Liver (tissue), 8 donors: ENCODE measurements at regions not wholly inside any gene's neighbourhood (a gene's known extent, or its start where the extent isn't known, plus 50 kb on each side); places are given as distances from the start of the nearest gene placed in this dataset.

Source experiments
- DNase-seq: peaks from one replicate; pipeline ENCODE4 v3.0.0-alpha.2; 2017; ENCODE audit warnings: low spot score
- H3K27ac ChIP-seq, 2 donors: one replicate each; pipeline ENCODE4 v1.7.0; 2013; ENCODE audit warnings: inconsistent platforms in 2 of 2, low read length in 2 of 2, control low read depth in 1 of 2, low read depth in 1 of 2, mild to moderate bottlenecking in 1 of 2
- H3K27me3 ChIP-seq, 4 donors: one replicate each; pipeline versions ENCODE4 v1.6.1 to v1.7.0; 2013; ENCODE audit warnings: low read length in 3 of 4, inconsistent platforms in 1 of 4, mild to moderate bottlenecking in 1 of 4, moderate library complexity in 1 of 4; ENCODE audit not compliant: control insufficient read depth in 4 of 4, insufficient read depth in 4 of 4
- H3K36me3 ChIP-seq, 4 donors: one replicate each; pipeline versions ENCODE4 v1.6.1 to v1.7.0; 2013; ENCODE audit warnings: low read length in 3 of 4, mild to moderate bottlenecking in 3 of 4, low read depth in 1 of 4, moderate library complexity in 1 of 4; ENCODE audit not compliant: control insufficient read depth in 4 of 4, insufficient read depth in 3 of 4
- H3K4me1 ChIP-seq, 4 donors: one replicate each; pipeline versions ENCODE4 v1.6.1 to v1.7.0; 2013; ENCODE audit warnings: low read length in 3 of 4, mild to moderate bottlenecking in 3 of 4, moderate library complexity in 1 of 4; ENCODE audit not compliant: control insufficient read depth in 4 of 4, insufficient read depth in 4 of 4
- H3K4me3 ChIP-seq, 3 donors: one replicate each; pipeline versions ENCODE4 v1.6.1 to v1.7.0; 2013; ENCODE audit warnings: low read length in 3 of 3, control low read depth in 1 of 3, low read depth in 1 of 3, mild to moderate bottlenecking in 1 of 3
- H3K9ac ChIP-seq, 2 donors: one replicate each; pipeline ENCODE4 v1.7.0; 2013; ENCODE audit warnings: low read length in 2 of 2, mild to moderate bottlenecking in 2 of 2, moderate library complexity in 2 of 2, control low read depth in 1 of 2, low read depth in 1 of 2
- H3K9me3 ChIP-seq, 4 donors: one replicate each; pipeline versions ENCODE4 v1.6.1 to v1.7.0; 2013; ENCODE audit warnings: low read length in 3 of 4; ENCODE audit not compliant: control insufficient read depth in 4 of 4
- CTCF ChIP-seq: fragments of 150-350 bp; IDR thresholded peaks from 2 replicates; pipeline ENCODE4 v1.5.1; 2017; ENCODE audit warnings: improper control_type of control experiment, low read depth, low read length; ENCODE audit not compliant: missing input control
- FOXA2 ChIP-seq: IDR thresholded peaks from 2 replicates; pipeline ENCODE4 v1.6.1; 2016; ENCODE audit warnings: antibody characterized with exemption
- GABPA ChIP-seq, 2 donors: IDR thresholded peaks in 1 of 2; conservative IDR thresholded peaks in 1 of 2; 2 replicates each; pipeline ENCODE4 v1.6.1; 2016; ENCODE audit warnings: antibody characterized with exemption in 2 of 2, mild to moderate bottlenecking in 1 of 2, moderate library complexity in 1 of 2
- HNF4G ChIP-seq: IDR thresholded peaks from 2 replicates; pipeline ENCODE4 v1.6.1; 2016; ENCODE audit warnings: antibody characterized with exemption
- JUND ChIP-seq, 2 donors: IDR thresholded peaks; 2 replicates each; pipeline ENCODE4 v1.6.1; 2016; ENCODE audit warnings: antibody characterized with exemption in 2 of 2
- NR2F2 ChIP-seq: IDR thresholded peaks from 2 replicates; pipeline ENCODE4 v1.6.1; 2016; ENCODE audit warnings: antibody characterized with exemption
- RAD21 ChIP-seq, 2 donors: IDR thresholded peaks; 2 replicates each; pipeline ENCODE4 v1.6.1; 2016; ENCODE audit warnings: antibody characterized with exemption in 2 of 2, mild to moderate bottlenecking in 2 of 2
- REST ChIP-seq: IDR thresholded peaks from 2 replicates; pipeline ENCODE4 v1.6.1; 2016; ENCODE audit warnings: antibody characterized with exemption, mild to moderate bottlenecking
- RXRA ChIP-seq, 2 donors: IDR thresholded peaks; 2 replicates each; pipeline ENCODE4 v1.6.1; 2017 to 2018; ENCODE audit warnings: antibody characterized with exemption in 2 of 2, mild to moderate bottlenecking in 1 of 2
- SP1 ChIP-seq: IDR thresholded peaks from 2 replicates; pipeline ENCODE4 v1.6.1; 2018; ENCODE audit warnings: antibody characterized with exemption, mild to moderate bottlenecking
- TAF1 ChIP-seq: conservative IDR thresholded peaks from 2 replicates; pipeline ENCODE4 v1.6.1; 2016; ENCODE audit warnings: antibody characterized with exemption, mild to moderate bottlenecking
- WGBS: extraction: QIAGEN DNeasy Blood & Tissue Kit; methylation state at CpG from one replicate; pipeline ENCODE4 v1.1.7; 2013; 5-methylcytosine and 5-hydroxymethylcytosine counted together
- TF ChIP-seq, protein P1 (sequence below): IDR thresholded peaks from 2 replicates; pipeline ENCODE4 v1.6.1; 2016; ENCODE audit warnings: antibody characterized with exemption
- TF ChIP-seq, protein P2 (sequence below): IDR thresholded peaks from 2 replicates; pipeline ENCODE4 v1.6.1; 2016; ENCODE audit warnings: antibody characterized with exemption
- donor health status: healthy.
- donor health status: healthy.
- donor health status: healthy.
- donor health status: healthy.
- donor health status: healthy.

GRCh38 chr17:65393514-65393913 lies 167.9 kb downstream of the AXIN2 start:
- WGBS = 69% methylated on average over 4 of the region's 4 CpGs
- Histone ChIP-seq H3K4me1 (no peaks in the 10 kb centered on the region), H3K4me3 (no peak overlapping the region), H3K27ac (no peak overlapping the region), H3K9me3 (no peaks in the 10 kb centered on the region), H3K9ac (no peak overlapping the region), H3K36me3 (no peaks in the 10 kb centered on the region), H3K27me3 (peaks cover 0 to 4% (median 0%) of the 10 kb centered on the region in 4 donors)
- no peak for DNase-seq
- TF ChIP-seq, protein P1, sequence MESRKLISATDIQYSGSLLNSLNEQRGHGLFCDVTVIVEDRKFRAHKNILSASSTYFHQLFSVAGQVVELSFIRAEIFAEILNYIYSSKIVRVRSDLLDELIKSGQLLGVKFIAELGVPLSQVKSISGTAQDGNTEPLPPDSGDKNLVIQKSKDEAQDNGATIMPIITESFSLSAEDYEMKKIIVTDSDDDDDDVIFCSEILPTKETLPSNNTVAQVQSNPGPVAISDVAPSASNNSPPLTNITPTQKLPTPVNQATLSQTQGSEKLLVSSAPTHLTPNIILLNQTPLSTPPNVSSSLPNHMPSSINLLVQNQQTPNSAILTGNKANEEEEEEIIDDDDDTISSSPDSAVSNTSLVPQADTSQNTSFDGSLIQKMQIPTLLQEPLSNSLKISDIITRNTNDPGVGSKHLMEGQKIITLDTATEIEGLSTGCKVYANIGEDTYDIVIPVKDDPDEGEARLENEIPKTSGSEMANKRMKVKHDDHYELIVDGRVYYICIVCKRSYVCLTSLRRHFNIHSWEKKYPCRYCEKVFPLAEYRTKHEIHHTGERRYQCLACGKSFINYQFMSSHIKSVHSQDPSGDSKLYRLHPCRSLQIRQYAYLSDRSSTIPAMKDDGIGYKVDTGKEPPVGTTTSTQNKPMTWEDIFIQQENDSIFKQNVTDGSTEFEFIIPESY = no peak
- TF ChIP-seq GABPA (IDR thresholded peaks at IDR 0.05 in 1 of 2, conservative IDR thresholded peaks at IDR 0.05 in 1 of 2) (no peak), FOXA2 (no peak), NR2F2 (no peak), RAD21 (IDR thresholded peaks at IDR 0.05) (no peak)

GRCh38 chr17:65389949-65390348 lies 171.5 kb downstream of the AXIN2 start:
- Histone ChIP-seq H3K9me3 (no peaks in the 10 kb centered on the region), H3K4me3 (no peak overlapping the region), H3K4me1 (no peaks in the 10 kb centered on the region), H3K27ac (no peak overlapping the region), H3K27me3 (no peaks in the 10 kb centered on the region), H3K36me3 (no peaks in the 10 kb centered on the region), H3K9ac (no peak overlapping the region)
- DNase-seq = no peak
- 86% methylated on average over 4 of the region's 4 CpGs for WGBS
- no peak for TF ChIP-seq RXRA (IDR thresholded peaks at IDR 0.05)
- no peak for TF ChIP-seq REST
- TF ChIP-seq CTCF = no peak
- TF ChIP-seq, protein P1 = no peak
- TF ChIP-seq HNF4G = no peak
- no peak for TF ChIP-seq JUND (IDR thresholded peaks at IDR 0.05)
- no peak for TF ChIP-seq SP1
- TF ChIP-seq RAD21 (IDR thresholded peaks at IDR 0.05) = no peak
- no peak for TF ChIP-seq GABPA (IDR thresholded peaks at IDR 0.05 in 1 of 2, conservative IDR thresholded peaks at IDR 0.05 in 1 of 2)
- no peak for TF ChIP-seq NR2F2
- TF ChIP-seq, protein P2, sequence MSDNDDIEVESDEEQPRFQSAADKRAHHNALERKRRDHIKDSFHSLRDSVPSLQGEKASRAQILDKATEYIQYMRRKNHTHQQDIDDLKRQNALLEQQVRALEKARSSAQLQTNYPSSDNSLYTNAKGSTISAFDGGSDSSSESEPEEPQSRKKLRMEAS = no peak
- TF ChIP-seq TAF1 = no peak
